HG03066 (cell line): ENCODE measurements at regions not wholly inside any gene's neighbourhood (a gene's known extent, or its start where the extent isn't known, plus 50 kb on each side); places are given as distances from the start of the nearest gene placed in this dataset.

Experiments
- ATAC-seq: cut with Tn5 transposase; IDR thresholded peaks from one replicate; pipeline ENCODE4 v1.9.1; 2021; ENCODE audit warnings: low read depth; ENCODE audit not compliant: unreplicated experiment

GRCh38 chr1:55580845-55581332 is 365.7 kb upstream of the USP24 start:
- no peak for ATAC-seq

DNA sequence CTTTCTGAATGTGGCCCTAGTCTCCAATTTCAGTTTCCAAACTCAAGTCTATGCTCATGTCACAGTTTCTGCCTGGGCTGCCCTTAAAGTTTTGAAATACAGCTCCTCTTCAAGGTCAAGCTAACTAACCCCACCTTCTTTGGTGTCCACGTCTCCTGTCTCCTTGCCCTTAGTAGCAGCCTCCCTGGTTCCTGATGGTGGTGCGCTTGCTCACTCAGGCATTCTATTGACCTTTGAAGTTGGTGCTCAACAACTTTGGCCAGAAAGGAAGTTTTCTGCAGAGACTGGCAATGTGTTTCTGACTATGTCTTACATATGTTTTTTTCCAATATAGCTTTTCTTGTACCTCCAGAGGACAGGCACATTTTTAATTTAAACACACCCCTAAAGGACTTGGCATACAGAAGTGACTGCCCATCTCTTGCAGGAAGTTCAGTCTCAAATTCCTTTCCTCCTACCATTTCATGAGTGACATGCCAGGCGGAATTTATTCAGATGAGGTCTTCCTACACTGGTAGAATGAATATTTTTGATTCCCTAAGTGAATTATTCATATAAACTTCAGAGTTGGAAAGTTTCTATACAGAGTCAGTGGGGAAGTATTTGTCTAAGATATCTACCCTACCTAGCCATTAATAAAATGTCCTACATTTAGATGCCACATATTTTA is 364.3 kb upstream of the USP24 start:
- ATAC-seq = no peak

GRCh38 chr1:55578646-55579045 is 363.5 kb upstream of the USP24 start:
- no peak for ATAC-seq

DNA sequence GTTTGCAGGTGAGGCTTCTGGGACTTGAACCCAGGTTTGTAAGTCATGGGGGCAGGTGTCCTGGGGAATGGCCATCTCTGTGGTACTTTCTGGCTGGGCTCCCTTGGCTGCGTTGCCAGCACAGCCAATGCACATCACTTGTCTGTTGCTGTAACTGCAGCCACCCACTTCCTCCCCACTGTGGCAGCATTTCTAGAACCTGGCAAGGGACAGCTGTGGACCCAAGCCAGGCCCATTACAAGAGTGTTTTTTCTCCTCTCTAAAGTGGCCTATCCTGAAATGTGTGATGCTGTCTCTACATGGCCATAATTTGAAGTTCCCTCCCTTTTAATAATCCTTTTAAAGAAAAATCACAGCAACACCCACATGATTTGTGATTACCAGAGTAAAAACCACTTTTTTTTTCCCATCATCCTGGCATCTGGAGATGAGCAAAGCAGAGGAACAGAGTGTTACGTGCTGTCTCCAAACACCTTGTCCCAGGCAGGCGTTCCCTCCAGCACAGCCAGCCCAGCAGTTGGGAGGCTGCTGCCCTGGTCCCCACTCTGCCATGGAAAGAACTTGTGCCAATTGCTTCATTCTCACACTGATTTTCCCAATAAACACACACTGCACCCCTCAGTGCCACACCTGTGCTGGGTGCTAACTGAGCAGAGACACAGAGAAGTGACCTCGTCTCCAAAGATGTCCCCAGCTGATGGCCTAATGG is 360.6 kb upstream of the USP24 start:
- ATAC-seq = no peak

DNA sequence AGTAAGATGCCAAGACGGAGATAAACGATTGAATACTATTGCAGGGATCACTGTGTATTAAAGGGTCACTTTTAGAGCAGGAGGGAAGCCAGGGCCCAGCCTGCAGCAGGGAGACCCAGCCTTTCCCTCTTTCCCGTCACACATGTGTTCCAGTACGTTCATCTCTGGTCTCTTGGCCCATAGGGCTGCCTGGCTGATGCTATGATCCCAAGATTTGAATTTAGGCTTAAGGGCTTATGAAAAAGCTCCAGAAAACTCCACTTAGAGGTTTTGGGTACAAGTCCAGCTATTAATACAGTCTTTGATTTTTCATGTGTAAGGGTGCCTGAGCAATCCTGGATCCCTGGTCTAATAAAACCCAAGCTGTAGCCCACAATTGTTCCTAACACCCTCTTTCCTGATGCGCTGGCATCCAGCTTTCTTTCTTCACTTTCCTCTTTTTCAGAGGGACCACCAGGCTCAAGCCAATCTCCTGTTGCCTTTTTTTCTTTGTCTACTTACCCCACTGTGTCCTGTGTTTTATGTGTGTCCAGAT is 359.6 kb upstream of the USP24 start:
- no peak for ATAC-seq

DNA sequence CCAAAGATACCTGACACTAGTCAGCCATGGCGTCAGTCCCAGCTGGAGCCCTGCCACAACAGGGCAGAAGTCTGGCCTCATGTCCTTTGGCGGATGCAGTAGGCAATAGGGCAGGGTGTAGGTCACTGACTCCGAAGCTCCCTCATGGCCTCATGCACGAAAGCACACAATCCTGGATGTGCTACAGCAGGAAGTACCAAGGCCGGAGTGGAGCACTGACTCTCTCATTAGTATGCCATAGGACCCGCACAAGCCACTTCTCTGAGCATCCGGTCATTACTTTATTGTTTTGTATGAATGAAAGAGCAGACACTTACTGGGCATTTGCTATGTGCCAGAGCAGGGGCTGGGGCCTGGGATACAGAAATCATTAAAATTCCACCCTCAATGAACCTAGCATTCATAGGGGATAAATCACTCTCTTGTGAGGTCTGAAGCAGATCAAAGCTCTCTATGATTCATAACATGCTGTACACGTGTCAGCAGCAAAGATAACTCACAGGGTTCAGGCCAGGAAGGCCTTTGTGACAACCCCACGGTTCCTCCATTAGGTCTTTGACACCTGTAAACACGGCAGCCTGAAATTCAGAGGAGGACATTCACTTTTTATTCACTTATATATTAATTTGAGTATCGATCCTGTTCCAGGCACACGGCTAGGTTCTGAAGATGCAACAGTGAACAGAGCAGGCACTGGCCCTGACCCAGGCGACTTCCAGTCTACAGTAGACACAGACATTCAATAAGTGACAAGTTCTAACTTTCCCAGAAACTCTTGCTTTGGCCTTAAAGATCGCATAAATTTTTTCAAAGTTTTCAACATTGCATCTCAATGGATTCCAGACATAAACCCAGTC is 357.9 kb upstream of the USP24 start:
- no peak for ATAC-seq

- no peak for ATAC-seq
Measured at GRCh38 chr1:55571767-55572166, 356.6 kb upstream of the USP24 start.

- ATAC-seq = no peak
Measured at GRCh38 chr1:55569417-55569816, 354.3 kb upstream of the USP24 start.

- no peak for ATAC-seq
Measured at GRCh38 chr1:55568732-55569131, 353.6 kb upstream of the USP24 start.

GRCh38 chr1:55560266-55560665 is 345.1 kb upstream of the USP24 start:
- no peak for ATAC-seq

DNA sequence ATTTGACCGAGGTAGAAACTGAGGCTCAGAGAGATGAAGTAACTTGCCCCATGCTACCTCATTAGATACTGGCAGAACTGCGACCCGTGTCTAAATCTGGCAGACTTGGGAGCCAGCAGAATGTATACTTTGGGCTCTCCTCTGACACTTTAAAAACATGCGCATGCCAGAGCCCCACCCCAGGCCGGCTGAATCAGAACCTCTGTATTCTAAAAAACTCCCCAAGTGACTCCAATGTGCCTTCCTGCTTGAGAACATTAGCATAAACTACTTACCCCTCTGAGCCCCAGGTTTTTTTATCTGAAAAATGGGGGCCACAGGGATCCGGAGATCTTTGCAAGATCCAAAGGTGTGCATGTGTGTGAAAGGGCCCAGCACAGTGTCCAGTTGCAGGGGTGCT is 344.7 kb upstream of the USP24 start:
- no peak for ATAC-seq

GRCh38 chr1:55559161-55559611 is 344.0 kb upstream of the USP24 start:
- no peak for ATAC-seq

DNA sequence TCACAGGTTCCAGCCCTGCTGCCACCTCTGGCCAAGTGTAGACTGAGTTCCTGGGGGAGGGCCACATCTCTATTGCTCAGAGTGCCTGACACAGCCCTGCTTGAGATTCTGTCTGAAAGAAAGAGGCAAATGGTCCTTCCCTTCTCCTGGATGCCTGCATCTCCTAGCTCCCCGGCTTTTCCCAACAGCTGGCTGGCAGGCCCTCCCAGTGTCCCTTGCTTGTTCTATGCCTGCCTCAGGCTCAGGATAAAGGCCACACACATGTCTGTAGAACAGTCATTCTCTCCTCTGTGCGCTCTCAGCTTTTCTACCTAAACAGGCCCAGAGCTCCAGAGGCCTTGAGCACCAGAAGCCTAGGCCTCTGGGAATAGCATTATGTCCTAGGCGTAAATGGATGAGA is 343.4 kb upstream of the USP24 start:
- ATAC-seq = no peak

DNA sequence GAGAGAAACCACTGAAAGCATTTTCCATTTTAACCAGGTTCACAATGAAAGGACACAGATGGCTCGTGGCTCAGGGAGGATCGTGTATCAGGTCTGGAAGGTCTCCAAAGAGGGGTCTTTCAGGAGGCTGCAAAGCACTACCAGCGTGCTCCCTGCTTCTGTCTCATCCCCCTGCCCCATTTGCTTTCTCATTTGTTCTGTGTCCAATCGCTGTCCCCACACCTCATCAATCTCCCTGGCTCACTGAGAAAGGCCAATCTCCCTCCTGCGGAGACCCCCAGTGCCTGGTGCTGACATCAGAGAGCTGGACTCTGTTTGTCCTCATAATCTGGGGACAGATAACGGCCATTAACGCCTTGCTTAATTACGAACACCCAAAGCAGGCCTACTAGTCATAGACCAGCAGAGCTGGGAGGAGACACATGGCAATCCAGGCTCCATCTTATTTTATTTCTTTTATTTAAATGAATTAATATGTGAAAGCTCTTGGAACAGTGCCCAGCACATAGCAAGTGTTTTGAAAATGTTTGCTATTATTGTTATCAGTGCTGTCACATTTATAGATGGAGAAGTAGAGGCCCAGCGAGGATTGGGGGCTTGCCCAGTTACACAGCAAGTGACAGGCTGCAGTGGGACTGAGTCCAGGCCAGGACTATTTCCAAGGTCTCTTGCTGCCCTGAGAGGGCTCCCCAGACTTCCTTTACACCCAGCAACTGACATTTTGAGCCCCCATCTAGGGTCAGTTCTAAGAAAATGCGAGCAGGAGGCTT is 341.0 kb upstream of the USP24 start:
- no peak for ATAC-seq

DNA sequence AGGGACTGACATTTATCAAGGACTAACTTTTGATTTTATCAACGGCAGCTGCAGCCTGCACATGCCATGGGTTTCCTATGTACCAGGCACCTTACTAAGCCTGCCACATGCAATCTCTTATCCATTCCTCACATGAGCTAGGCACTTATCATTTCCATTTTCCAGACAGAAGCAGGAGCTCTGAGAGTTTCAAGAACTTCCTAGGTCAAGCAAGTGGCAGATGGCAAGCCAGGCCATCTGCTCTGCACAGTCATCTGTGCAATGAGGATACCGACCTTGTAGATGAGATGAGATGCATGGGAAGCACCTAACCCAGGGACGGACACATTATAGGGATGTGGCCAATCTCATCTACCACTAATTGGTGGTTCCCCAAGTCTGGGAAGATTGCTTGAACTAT is 339.4 kb upstream of the USP24 start:
- ATAC-seq = no peak

- ATAC-seq = no peak
Measured at GRCh38 chr1:55552636-55553035, 337.5 kb upstream of the USP24 start.

DNA sequence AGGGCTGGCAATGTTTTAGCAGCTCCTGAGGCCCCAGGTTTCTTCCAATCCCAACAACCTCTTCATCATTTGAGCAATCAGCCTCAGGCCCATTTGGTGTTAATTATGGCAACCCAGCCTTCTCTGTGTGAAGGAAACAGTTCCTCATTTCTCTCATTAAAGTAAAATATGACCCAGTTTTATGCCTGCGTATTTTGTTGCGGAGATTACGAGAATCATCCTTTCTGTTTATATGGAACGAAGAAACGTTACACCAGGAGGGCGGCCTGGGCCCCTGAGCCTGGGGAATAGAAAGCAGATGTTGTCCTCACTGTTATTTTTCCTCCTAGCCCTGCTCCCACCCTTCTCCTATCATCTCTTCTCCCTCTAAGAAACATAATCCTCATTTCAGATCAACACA is 332.2 kb upstream of the USP24 start:
- ATAC-seq = no peak

GRCh38 chr1:55546553-55546952 is 331.4 kb upstream of the USP24 start:
- ATAC-seq = no peak

DNA sequence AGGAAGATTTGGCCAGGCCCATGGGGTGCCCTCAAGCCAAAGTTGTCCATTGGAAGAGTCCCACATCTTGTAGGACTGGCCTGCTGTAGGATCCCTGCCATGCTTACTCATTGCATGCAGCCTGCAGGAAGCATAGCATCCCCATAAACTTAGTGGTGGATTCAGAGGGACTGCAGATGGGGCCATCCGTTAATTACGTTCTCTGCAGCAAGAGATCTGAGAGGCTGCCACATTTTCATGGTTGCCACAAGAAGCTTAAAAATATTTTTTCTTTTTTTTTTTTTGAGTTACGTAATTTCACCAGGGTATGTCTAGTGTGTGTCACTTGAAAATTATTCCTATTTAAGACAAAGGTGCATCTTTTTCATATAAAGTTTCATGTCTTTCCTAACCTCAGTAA is 329.7 kb upstream of the USP24 start:
- ATAC-seq = no peak

GRCh38 chr1:55542901-55543504 is 327.8 kb upstream of the USP24 start:
- no peak for ATAC-seq
